Panc1 (cell line): ENCODE measurements at regions not wholly inside any gene's neighbourhood (a gene's known extent, or its start where the extent isn't known, plus 50 kb on each side); places are given as distances from the start of the nearest gene placed in this dataset.

ENCODE experiments used
- ATAC-seq: fragments of 200-7000 bp; cut with Tn5 transposase; 2 replicates; pipeline ENCODE4 v1.9.1; 2020; ENCODE audit warnings: mild to moderate bottlenecking, moderate library complexity
- BruUV-seq: library from RNA; stranded (reverse); fragments of 400-500 nt; replicated peaks from 2 replicates; lab custom pipeline; 2021; lab: Mats Ljungman, UMichigan
- CTCF ChIA-PET: fragments of 300-600 bp; sonication (Branson Sonifier 250); formaldehyde crosslinking; loops from one replicate; lab custom pipeline; 2022; ENCODE audit warnings: antibody characterized with exemption; lab: Charles Lee
- POLR2A ChIA-PET: fragments of 300-600 bp; sonication (Branson Sonifier 250); formaldehyde crosslinking; loops from one replicate; lab custom pipeline; 2022; ENCODE audit warnings: antibody characterized with exemption; lab: Charles Lee
- DNase-seq: peaks from one replicate; pipeline ENCODE4 v3.0.0-alpha.2; 2010; ENCODE audit warnings: low read depth, low spot score
- H3K27ac ChIP-seq: 2 replicates; pipeline ENCODE4 v1.5.1; 2011; ENCODE audit warnings: mild to moderate bottlenecking, low read length, inconsistent platforms
- H3K27me3 ChIP-seq: fragments of 200-500 bp; sonication (Bioruptor generic); 2 replicates; pipeline ENCODE4 v1.6.0; 2014; ENCODE audit warnings: low read length, inconsistent platforms; ENCODE audit not compliant: control insufficient read depth, insufficient read depth
- H3K36me3 ChIP-seq: fragments of 200-500 bp; sonication (Bioruptor generic); 2 replicates; pipeline ENCODE4 v1.5.1; 2014; ENCODE audit warnings: inconsistent platforms, mild to moderate bottlenecking, low read length, moderate library complexity; ENCODE audit not compliant: control insufficient read depth, insufficient read depth
- H3K4me1 ChIP-seq: 2 replicates; pipeline ENCODE4 v1.5.1; 2011; ENCODE audit warnings: inconsistent platforms, mild to moderate bottlenecking, low read length, moderate library complexity; ENCODE audit not compliant: control insufficient read depth, insufficient read depth
- H3K4me3 ChIP-seq, 2 experiments: 2 replicates each; pipeline ENCODE4 v1.5.1; 2011 to 2012; ENCODE audit warnings: low read depth in 2 of 2, low read length in 2 of 2, mild to moderate bottlenecking in 2 of 2, inconsistent platforms in 1 of 2, moderate library complexity in 1 of 2
- H3K9me3 ChIP-seq: fragments of 200-500 bp; sonication (Bioruptor generic); 2 replicates; pipeline ENCODE4 v1.5.1; 2014; ENCODE audit warnings: low read depth, mild to moderate bottlenecking, inconsistent platforms, low read length, moderate library complexity; ENCODE audit not compliant: control insufficient read depth, insufficient read depth
- POLR2AphosphoS5 ChIP-seq: IDR thresholded peaks from 2 replicates; pipeline ENCODE4 v1.6.1; 2012; ENCODE audit warnings: mild to moderate bottlenecking, low read depth, low read length, moderate library complexity
- REST ChIP-seq, 2 experiments: IDR thresholded peaks; 2 replicates each; pipeline ENCODE4 v1.6.1; 2011 to 2012; ENCODE audit warnings: low read depth in 2 of 2, control low read depth in 1 of 2, low read length in 1 of 2, mild to moderate bottlenecking in 1 of 2, moderate library complexity in 1 of 2; ENCODE audit not compliant: insufficient read depth in 1 of 2
- SIN3A ChIP-seq: IDR thresholded peaks from 2 replicates; pipeline ENCODE4 v1.6.1; 2012; ENCODE audit warnings: low read depth, mild to moderate bottlenecking, low read length, moderate library complexity, borderline replicate concordance; ENCODE audit not compliant: insufficient read depth
- TCF7L2 ChIP-seq: IDR thresholded peaks from 2 replicates; pipeline ENCODE4 v1.6.1; 2011; ENCODE audit warnings: mild to moderate bottlenecking, low read depth, low read length, inconsistent platforms
- in situ Hi-C: cut with HindIII; loops from 2 replicates; pipeline ENCODE4 v1.10.0; 2016; ENCODE audit warnings: low sequenced_read_pairs, low pct_unique_long_range_greater_than_20kb
- intact Hi-C: fragments of 100-400 bp; cut with micrococcal nuclease; formaldehyde crosslinking; loops from one replicate; pipeline ENCODE4 v1.10.0; 2022; ENCODE audit not compliant: unreplicated experiment
- TF ChIP-seq, protein P1 (sequence below): fragments of 450-650 bp; IDR thresholded peaks from 2 replicates; pipeline ENCODE4 v1.5.1; 2017; ENCODE audit warnings: mild to moderate bottlenecking

DNA sequence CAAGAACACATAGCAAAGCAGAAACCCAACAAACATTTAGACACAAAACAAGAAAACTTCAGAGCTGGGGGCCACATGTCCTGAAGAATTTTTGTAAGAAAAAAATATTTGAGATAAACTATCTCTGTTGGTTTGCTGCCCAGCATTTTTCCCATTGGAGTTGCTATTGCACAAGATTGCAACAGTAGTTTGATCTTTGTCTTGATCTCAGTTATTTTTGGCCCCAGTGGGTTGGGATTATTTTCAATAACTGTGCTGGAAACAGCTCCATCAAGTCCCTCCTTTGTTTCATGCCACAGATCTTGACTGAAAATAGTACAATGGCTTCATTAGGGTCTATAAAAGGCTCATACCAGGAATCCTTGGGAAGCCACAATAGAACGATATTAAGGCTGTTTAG lies 103.8 kb upstream of the RAI2 start:
- H3K27me3 ChIP-seq, result no peaks in the 10 kb centered on the region
- H3K4me1 ChIP-seq, result no peaks in the 10 kb centered on the region
- DNase-seq, result no peak
- ATAC-seq, result no peak
- no peak overlapping the region for H3K27ac ChIP-seq
- in situ Hi-C loops, result no loop called here
- no TSS peak for BruUV-seq
- POLR2A ChIA-PET, result no interaction called here
- no peaks in the 10 kb centered on the region for H3K9me3 ChIP-seq
- TF ChIP-seq SIN3A (no peak), POLR2AphosphoS5 (no peak), REST (IDR thresholded peaks at IDR 0.05; ENCODE audit: insufficient read depth in 1 of 2, low read depth in 2 of 2, low read length in 1 of 2) (no peak), TCF7L2 (no peak)
- TF ChIP-seq, protein P1, sequence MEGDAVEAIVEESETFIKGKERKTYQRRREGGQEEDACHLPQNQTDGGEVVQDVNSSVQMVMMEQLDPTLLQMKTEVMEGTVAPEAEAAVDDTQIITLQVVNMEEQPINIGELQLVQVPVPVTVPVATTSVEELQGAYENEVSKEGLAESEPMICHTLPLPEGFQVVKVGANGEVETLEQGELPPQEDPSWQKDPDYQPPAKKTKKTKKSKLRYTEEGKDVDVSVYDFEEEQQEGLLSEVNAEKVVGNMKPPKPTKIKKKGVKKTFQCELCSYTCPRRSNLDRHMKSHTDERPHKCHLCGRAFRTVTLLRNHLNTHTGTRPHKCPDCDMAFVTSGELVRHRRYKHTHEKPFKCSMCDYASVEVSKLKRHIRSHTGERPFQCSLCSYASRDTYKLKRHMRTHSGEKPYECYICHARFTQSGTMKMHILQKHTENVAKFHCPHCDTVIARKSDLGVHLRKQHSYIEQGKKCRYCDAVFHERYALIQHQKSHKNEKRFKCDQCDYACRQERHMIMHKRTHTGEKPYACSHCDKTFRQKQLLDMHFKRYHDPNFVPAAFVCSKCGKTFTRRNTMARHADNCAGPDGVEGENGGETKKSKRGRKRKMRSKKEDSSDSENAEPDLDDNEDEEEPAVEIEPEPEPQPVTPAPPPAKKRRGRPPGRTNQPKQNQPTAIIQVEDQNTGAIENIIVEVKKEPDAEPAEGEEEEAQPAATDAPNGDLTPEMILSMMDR, result no peak
- no peak overlapping the region for H3K4me3 ChIP-seq
- intact Hi-C loops, result no loop called here
- CTCF ChIA-PET, result no interaction called here
- H3K36me3 ChIP-seq, result no peaks in the 10 kb centered on the region

- no TSS peak for BruUV-seq
- DNase-seq, result no peak
- H3K27me3 ChIP-seq, result no peaks in the 10 kb centered on the region
- in situ Hi-C loops, result no loop called here
- no peak overlapping the region for H3K27ac ChIP-seq
- no peaks in the 10 kb centered on the region for H3K36me3 ChIP-seq
- CTCF ChIA-PET, result no interaction called here
- intact Hi-C loops, result no loop called here
- POLR2A ChIA-PET, result no interaction called here
- no peak for ATAC-seq
- no peaks in the 10 kb centered on the region for H3K4me1 ChIP-seq
- no peak overlapping the region for H3K4me3 ChIP-seq
- TF ChIP-seq TCF7L2 (no peak), REST (IDR thresholded peaks at IDR 0.05; ENCODE audit: insufficient read depth in 1 of 2, low read depth in 2 of 2, low read length in 1 of 2) (no peak), POLR2AphosphoS5 (no peak), SIN3A (no peak)
- TF ChIP-seq, protein P1, result no peak
- H3K9me3 ChIP-seq, result no peaks in the 10 kb centered on the region
Observed at GRCh38 chrX:17960891-17961290, 99.8 kb upstream of the RAI2 start.
